HEK293 (cell line): ENCODE measurements at regions not wholly inside any gene's neighbourhood (a gene's known extent, or its start where the extent isn't known, plus 50 kb on each side); places are given as distances from the start of the nearest gene placed in this dataset.

Experiments
- CTCF ChIA-PET: fragments of 350-600 bp; formaldehyde crosslinking; extraction: SDS; loops from one replicate; lab custom pipeline; 2021; ENCODE audit warnings: antibody characterized with exemption; lab: Yijun Ruan, JAX
- POLR2A ChIA-PET: fragments of 300-600 bp; formaldehyde crosslinking; extraction: SDS; loops from one replicate; lab custom pipeline; 2020; ENCODE audit warnings: antibody characterized with exemption, inconsistent platforms; lab: Yijun Ruan, JAX
- H3K27ac ChIP-seq: fragments of 200-500 bp; sonication (Bioruptor generic); 2 replicates; pipeline ENCODE4 v1.5.1; 2014; ENCODE audit warnings: low read depth, low read length, control low read depth, inconsistent platforms; ENCODE audit errors: extremely low read depth
- H3K36me3 ChIP-seq, 2 experiments: fragments of 200-500 bp in 1 of 2; sonication (Bioruptor generic) in 1 of 2; 1 replicate in 1 of 2; 2 replicates in 1 of 2; pipeline ENCODE4 v1.5.1; 2014 to 2017; ENCODE audit warnings: inconsistent platforms in 2 of 2, low read length in 2 of 2; ENCODE audit not compliant: control insufficient read depth in 2 of 2, insufficient read depth in 1 of 2
- H3K4me1 ChIP-seq: fragments of 200-500 bp; sonication (Bioruptor generic); 2 replicates; pipeline ENCODE4 v1.5.1; 2014; ENCODE audit warnings: mild to moderate bottlenecking, low read length, inconsistent platforms; ENCODE audit not compliant: control insufficient read depth, insufficient read depth
- H3K4me3 ChIP-seq: 2 replicates; pipeline ENCODE4 v1.5.1; 2011; ENCODE audit warnings: low read depth, mild to moderate bottlenecking, control low read depth, low read length, moderate library complexity
- H3K9me3 ChIP-seq: fragments of 200-500 bp; sonication (Bioruptor generic); 2 replicates; pipeline ENCODE4 v1.5.1; 2014; ENCODE audit warnings: low read depth, low read length, inconsistent platforms; ENCODE audit not compliant: control insufficient read depth, insufficient read depth
- GLI2 ChIP-seq: fragments of 450-650 bp; formaldehyde crosslinking; IDR thresholded peaks from 2 replicates; pipeline ENCODE4; 2017; ENCODE audit warnings: missing biosample characterization, missing genetic modification characterization, low read depth, borderline replicate concordance
- WT1 ChIP-seq: fragments of 450-650 bp; formaldehyde crosslinking; IDR thresholded peaks from 2 replicates; pipeline ENCODE4 v1.5.1; 2016; ENCODE audit warnings: missing biosample characterization, missing genetic modification characterization
- ZBTB8A ChIP-seq: fragments of 450-650 bp; formaldehyde crosslinking; IDR thresholded peaks from 2 replicates; pipeline ENCODE4 v1.5.1; 2016; ENCODE audit warnings: missing biosample characterization, missing genetic modification characterization
- ZFHX2 ChIP-seq: fragments of 450-650 bp; formaldehyde crosslinking; conservative IDR thresholded peaks from 2 replicates; pipeline ENCODE4 v1.5.1; 2016; ENCODE audit warnings: missing biosample characterization, missing genetic modification characterization
- ZNF132 ChIP-seq: fragments of 450-650 bp; formaldehyde crosslinking; IDR thresholded peaks from 2 replicates; pipeline ENCODE4 v1.5.1; 2017; ENCODE audit warnings: missing biosample characterization, missing genetic modification characterization, borderline replicate concordance
- ZNF202 ChIP-seq: fragments of 450-650 bp; formaldehyde crosslinking; IDR thresholded peaks from 2 replicates; pipeline ENCODE4 v1.5.1; 2016; ENCODE audit warnings: missing biosample characterization, missing genetic modification characterization, borderline replicate concordance
- ZNF362 ChIP-seq: fragments of 450-650 bp; formaldehyde crosslinking; IDR thresholded peaks from 2 replicates; pipeline ENCODE4 v1.5.1; 2016; ENCODE audit warnings: missing biosample characterization, missing genetic modification characterization
- ZNF530 ChIP-seq: fragments of 450-650 bp; formaldehyde crosslinking; IDR thresholded peaks from 2 replicates; pipeline ENCODE4 v1.5.1; 2016; ENCODE audit warnings: low read depth, missing biosample characterization, missing genetic modification characterization
- ZNF560 ChIP-seq: fragments of 450-650 bp; formaldehyde crosslinking; IDR thresholded peaks from 2 replicates; pipeline ENCODE4 v1.5.1; 2017; ENCODE audit warnings: missing biosample characterization, missing genetic modification characterization, borderline replicate concordance
- ZNF561 ChIP-seq: fragments of 450-650 bp; IDR thresholded peaks from 2 replicates; pipeline ENCODE4 v1.5.1; 2018; ENCODE audit warnings: missing biosample characterization, missing genetic modification characterization, borderline replicate concordance
- ZNF571 ChIP-seq: fragments of 450-650 bp; formaldehyde crosslinking; IDR thresholded peaks from 2 replicates; pipeline ENCODE4 v1.5.0; 2017; ENCODE audit warnings: missing biosample characterization, missing genetic modification characterization
- TF ChIP-seq, protein P1 (sequence below): fragments of 450-650 bp; formaldehyde crosslinking; IDR thresholded peaks from 2 replicates; pipeline ENCODE4 v1.5.1; 2016; ENCODE audit warnings: missing biosample characterization, missing genetic modification characterization
- TF ChIP-seq, protein P2 (sequence below): fragments of 450-650 bp; formaldehyde crosslinking; IDR thresholded peaks from 2 replicates; pipeline ENCODE4 v1.5.1; 2017; ENCODE audit warnings: missing biosample characterization, mild to moderate bottlenecking, missing genetic modification characterization, moderate library complexity

DNA sequence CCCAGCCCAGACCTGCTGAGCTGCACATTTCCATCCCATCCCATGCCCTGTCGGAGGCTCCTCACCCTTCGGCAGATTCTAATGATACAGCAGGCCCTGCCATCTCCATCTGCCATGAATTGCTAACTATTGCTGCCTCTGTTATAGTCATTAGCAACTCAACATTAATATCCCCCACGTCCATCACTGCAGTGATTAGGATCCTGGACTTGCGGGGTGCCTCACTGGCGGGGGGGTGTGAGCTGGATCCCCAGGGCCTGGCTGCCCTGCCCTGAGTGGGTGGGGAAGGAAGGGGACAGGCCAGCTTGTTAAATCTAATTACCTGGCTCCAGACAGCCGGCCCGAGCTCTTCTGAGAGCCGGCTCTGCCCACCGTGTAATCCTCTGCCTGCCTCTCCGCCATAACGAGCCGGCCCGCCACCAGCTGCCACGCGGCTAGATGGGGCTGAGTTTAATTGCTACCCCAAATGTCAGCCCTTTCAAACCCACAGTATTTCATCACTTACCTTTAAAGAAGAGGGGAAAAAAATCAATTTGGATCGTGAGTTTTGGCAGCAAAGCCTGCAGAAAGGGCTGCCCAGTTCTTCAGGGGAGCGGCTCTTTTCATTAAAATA lies 227.3 kb upstream of the CSF3R start (continued):
- TF ChIP-seq ZNF362 (tag by site-specific recombination), result no peak
- TF ChIP-seq, protein P1, sequence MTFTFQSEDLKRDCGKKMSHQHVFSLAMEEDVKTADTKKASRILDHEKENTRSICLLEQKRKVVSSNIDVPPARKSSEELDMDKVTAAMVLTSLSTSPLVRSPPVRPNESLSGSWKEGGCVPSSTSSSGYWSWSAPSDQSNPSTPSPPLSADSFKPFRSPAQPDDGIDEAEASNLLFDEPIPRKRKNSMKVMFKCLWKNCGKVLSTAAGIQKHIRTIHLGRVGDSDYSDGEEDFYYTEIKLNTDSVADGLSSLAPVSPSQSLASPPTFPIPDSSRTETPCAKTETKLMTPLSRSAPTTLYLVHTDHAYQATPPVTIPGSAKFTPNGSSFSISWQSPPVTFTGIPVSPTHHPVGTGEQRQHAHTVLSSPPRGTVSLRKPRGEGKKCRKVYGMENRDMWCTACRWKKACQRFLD, result no peak

- POLR2A ChIA-PET, result interaction anchor here (0.6 kb wide), 1 partner anchor 114 kb away, joined by 3 read pairs; no protein-coding TSS in a partner anchor
- no peaks in the 10 kb centered on the region for H3K9me3 ChIP-seq
- no peaks in the 10 kb centered on the region for H3K4me1 ChIP-seq
- TF ChIP-seq ZNF530 (tag by site-specific recombination), result no peak
- no peak for TF ChIP-seq ZBTB8A
- TF ChIP-seq ZNF202 (tag by site-specific recombination), result no peak
- TF ChIP-seq GLI2 (tag by site-specific recombination), result no peak
- TF ChIP-seq ZNF571 (tag by site-specific recombination), result no peak
- TF ChIP-seq ZNF132 (tag by site-specific recombination), result no peak
- no peak for TF ChIP-seq WT1 (tag by site-specific recombination)
- no peak overlapping the region for H3K4me3 ChIP-seq
- CTCF ChIA-PET, result interaction anchor here (0.7 kb wide), 1 partner anchor 727 kb away, joined by 4 read pairs; no protein-coding TSS in a partner anchor
- no peak overlapping the region for H3K27ac ChIP-seq
- no peaks in the 10 kb centered on the region for H3K36me3 ChIP-seq
These were observed 225.9 kb upstream of the CSF3R start for GRCh38 chr1:36708587-36708986.

GRCh38 chr1:36707221-36707620 lies 224.5 kb upstream of the CSF3R start:
- Histone ChIP-seq H3K4me3 (no peak overlapping the region), H3K9me3 (no peaks in the 10 kb centered on the region), H3K4me1 (no peaks in the 10 kb centered on the region), H3K36me3 (no peaks in the 10 kb centered on the region), H3K27ac (no peak overlapping the region)
- TF ChIP-seq ZNF560 (no peak), ZNF561 (no peak)
- CTCF ChIA-PET, result interaction anchor here (0.7 kb wide), 1 partner anchor 9 kb away, joined by 5 read pairs; no protein-coding TSS in a partner anchor
- POLR2A ChIA-PET, result no interaction called here

DNA sequence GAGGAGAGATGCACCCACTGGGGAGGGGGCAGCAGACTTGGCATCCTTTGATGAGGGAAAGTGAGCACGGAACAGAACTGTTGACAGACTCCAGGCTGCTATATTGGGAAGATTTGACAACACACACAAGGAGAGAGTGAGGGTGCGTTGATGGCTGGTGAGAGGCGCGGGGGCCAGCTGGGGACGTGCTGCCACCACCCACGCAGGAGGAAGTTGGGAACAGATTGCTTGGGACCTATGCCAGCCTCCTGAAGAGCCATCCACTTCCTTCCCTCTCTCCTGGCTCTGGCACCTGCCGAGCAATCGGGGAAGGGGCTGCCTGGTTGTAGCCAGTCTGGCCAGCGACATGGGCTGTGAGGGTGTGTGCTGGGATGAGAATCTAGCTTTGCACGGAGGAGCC lies 223.7 kb upstream of the CSF3R start:
- no peaks in the 10 kb centered on the region for H3K9me3 ChIP-seq
- CTCF ChIA-PET, result no interaction called here
- H3K4me1 ChIP-seq, result no peaks in the 10 kb centered on the region
- POLR2A ChIA-PET, result no interaction called here
- no peaks in the 10 kb centered on the region for H3K36me3 ChIP-seq
- peak; percentile 44; the same call in 1 of the 2 replicates for TF ChIP-seq ZFHX2 (tag by site-specific recombination)
- TF ChIP-seq, protein P2, sequence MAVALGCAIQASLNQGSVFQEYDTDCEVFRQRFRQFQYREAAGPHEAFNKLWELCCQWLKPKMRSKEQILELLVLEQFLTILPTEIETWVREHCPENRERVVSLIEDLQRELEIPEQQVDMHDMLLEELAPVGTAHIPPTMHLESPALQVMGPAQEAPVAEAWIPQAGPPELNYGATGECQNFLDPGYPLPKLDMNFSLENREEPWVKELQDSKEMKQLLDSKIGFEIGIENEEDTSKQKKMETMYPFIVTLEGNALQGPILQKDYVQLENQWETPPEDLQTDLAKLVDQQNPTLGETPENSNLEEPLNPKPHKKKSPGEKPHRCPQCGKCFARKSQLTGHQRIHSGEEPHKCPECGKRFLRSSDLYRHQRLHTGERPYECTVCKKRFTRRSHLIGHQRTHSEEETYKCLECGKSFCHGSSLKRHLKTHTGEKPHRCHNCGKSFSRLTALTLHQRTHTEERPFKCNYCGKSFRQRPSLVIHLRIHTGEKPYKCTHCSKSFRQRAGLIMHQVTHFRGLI, result no peak
- H3K4me3 ChIP-seq, result no peak overlapping the region
- H3K27ac ChIP-seq, result no peak overlapping the region
